Activated B cell treated with CpG ODN at 0.5 μM for 24 hours (primary cell): ENCODE measurements at regions not wholly inside any gene's neighbourhood (a gene's known extent, or its start where the extent isn't known, plus 50 kb on each side); places are given as distances from the start of the nearest gene placed in this dataset.

Source experiments
- ATAC-seq: fragments of 200-7000 bp; cut with Tn5 transposase; one replicate; pipeline ENCODE4 v1.10.0; 2021; ENCODE audit warnings: low read depth, mild to moderate bottlenecking, moderate library complexity
- CTCF ChIA-PET: fragments of 350-600 bp; sonication (Branson Sonifier 250); formaldehyde crosslinking; loops from one replicate; lab custom pipeline; 2021; ENCODE audit warnings: antibody characterized with exemption; lab: Charles Lee
- POLR2A ChIA-PET: fragments of 350-600 bp; sonication (Branson Sonifier 250); formaldehyde crosslinking; loops from one replicate; lab custom pipeline; 2021; ENCODE audit warnings: antibody characterized with exemption; lab: Charles Lee
- DNase-seq: peaks from one replicate; pipeline ENCODE4 v3.0.0; 2022
- H3K27ac Mint-ChIP-seq: one replicate; pipeline ENCODE4 v1.8.0; 2020; ENCODE audit warnings: mixed read lengths
- H3K27me3 Mint-ChIP-seq: one replicate; pipeline ENCODE4 v1.8.0; 2021; ENCODE audit warnings: mixed read lengths
- H3K36me3 Mint-ChIP-seq: one replicate; pipeline ENCODE4 v1.8.0; 2021; ENCODE audit warnings: low read depth, mixed read lengths
- H3K4me1 Mint-ChIP-seq: one replicate; pipeline ENCODE4 v1.8.0; 2021; ENCODE audit warnings: mixed read lengths
- H3K4me3 Mint-ChIP-seq: one replicate; pipeline ENCODE4 v1.8.0; 2020; ENCODE audit warnings: mild to moderate bottlenecking, mixed read lengths
- H3K9me3 Mint-ChIP-seq: one replicate; pipeline ENCODE4 v1.8.0; 2020; ENCODE audit warnings: mixed read lengths
- CTCF ChIP-seq: fragments of 200-600 bp; IDR thresholded peaks from one replicate; pipeline ENCODE4 v1.8.0; 2022; ENCODE audit warnings: antibody characterized with exemption, mild to moderate bottlenecking
- intact Hi-C: fragments of 100-400 bp; cut with micrococcal nuclease; formaldehyde crosslinking; loops from one replicate; pipeline ENCODE4 v1.15.1; 2024

GRCh38 chr2:64244037-64244416 lies 99.8 kb upstream of the PELI1 start:
- Mint-ChIP-seq H3K36me3 (peaks cover 2% of the 10 kb centered on the region), H3K27ac (no peak overlapping the region), H3K27me3 (no peaks in the 10 kb centered on the region), H3K4me3 (no peak overlapping the region), H3K4me1 (no peaks in the 10 kb centered on the region), H3K9me3 (no peaks in the 10 kb centered on the region)
- ATAC-seq: no peak
- ChIA-PET POLR2A (no interaction called here), CTCF (no interaction called here)
- intact Hi-C loops: no loop called here
- no peak for TF ChIP-seq CTCF
- DNase-seq: no peak

- ATAC-seq: no peak
- ChIA-PET POLR2A (no interaction called here), CTCF (no interaction called here)
- Mint-ChIP-seq H3K36me3 (peaks cover 2% of the 10 kb centered on the region), H3K4me1 (no peaks in the 10 kb centered on the region), H3K9me3 (no peaks in the 10 kb centered on the region), H3K27ac (no peak overlapping the region), H3K27me3 (no peaks in the 10 kb centered on the region), H3K4me3 (no peak overlapping the region)
- no peak for TF ChIP-seq CTCF
- intact Hi-C loops: no loop called here
- DNase-seq: no peak
These were observed 101.4 kb upstream of the PELI1 start for GRCh38 chr2:64245631-64246030.

- Mint-ChIP-seq H3K27me3 (no peaks in the 10 kb centered on the region), H3K4me3 (no peak overlapping the region), H3K36me3 (peaks cover 2% of the 10 kb centered on the region), H3K27ac (no peak overlapping the region), H3K4me1 (no peaks in the 10 kb centered on the region), H3K9me3 (no peaks in the 10 kb centered on the region)
- intact Hi-C loops: no loop called here
- no peak for TF ChIP-seq CTCF
- DNase-seq: no peak
- ChIA-PET POLR2A (no interaction called here), CTCF (no interaction called here)
- ATAC-seq: no peak
These were observed 102.7 kb upstream of the PELI1 start for GRCh38 chr2:64246962-64247361.

- Mint-ChIP-seq H3K27ac (no peak overlapping the region), H3K36me3 (peaks cover 2% of the 10 kb centered on the region), H3K4me3 (no peak overlapping the region), H3K4me1 (no peaks in the 10 kb centered on the region), H3K27me3 (no peaks in the 10 kb centered on the region), H3K9me3 (no peaks in the 10 kb centered on the region)
- POLR2A ChIA-PET: no interaction called here
- CTCF ChIA-PET: no interaction called here
- no peak for ATAC-seq
- DNase-seq: no peak
- intact Hi-C loops: no loop called here
- TF ChIP-seq CTCF: no peak
These were observed 105.2 kb upstream of the PELI1 start for GRCh38 chr2:64249426-64249825.

GRCh38 chr2:64250063-64250462 lies 105.8 kb upstream of the PELI1 start:
- no peaks in the 10 kb centered on the region for H3K9me3 Mint-ChIP-seq
- no peak overlapping the region for H3K4me3 Mint-ChIP-seq
- ChIA-PET CTCF (no interaction called here), POLR2A (no interaction called here)
- no peak overlapping the region for H3K27ac Mint-ChIP-seq
- no peaks in the 10 kb centered on the region for H3K27me3 Mint-ChIP-seq
- H3K36me3 Mint-ChIP-seq: peaks cover 2% of the 10 kb centered on the region
- no peaks in the 10 kb centered on the region for H3K4me1 Mint-ChIP-seq
- TF ChIP-seq CTCF: no peak
- ATAC-seq: no peak
- intact Hi-C loops: no loop called here
- no peak for DNase-seq
